ENCODE measurements at regions not wholly inside any gene's neighbourhood (a gene's known extent, or its start where the extent isn't known, plus 50 kb on each side); places are given as distances from the start of the nearest gene placed in this dataset.

DNA sequence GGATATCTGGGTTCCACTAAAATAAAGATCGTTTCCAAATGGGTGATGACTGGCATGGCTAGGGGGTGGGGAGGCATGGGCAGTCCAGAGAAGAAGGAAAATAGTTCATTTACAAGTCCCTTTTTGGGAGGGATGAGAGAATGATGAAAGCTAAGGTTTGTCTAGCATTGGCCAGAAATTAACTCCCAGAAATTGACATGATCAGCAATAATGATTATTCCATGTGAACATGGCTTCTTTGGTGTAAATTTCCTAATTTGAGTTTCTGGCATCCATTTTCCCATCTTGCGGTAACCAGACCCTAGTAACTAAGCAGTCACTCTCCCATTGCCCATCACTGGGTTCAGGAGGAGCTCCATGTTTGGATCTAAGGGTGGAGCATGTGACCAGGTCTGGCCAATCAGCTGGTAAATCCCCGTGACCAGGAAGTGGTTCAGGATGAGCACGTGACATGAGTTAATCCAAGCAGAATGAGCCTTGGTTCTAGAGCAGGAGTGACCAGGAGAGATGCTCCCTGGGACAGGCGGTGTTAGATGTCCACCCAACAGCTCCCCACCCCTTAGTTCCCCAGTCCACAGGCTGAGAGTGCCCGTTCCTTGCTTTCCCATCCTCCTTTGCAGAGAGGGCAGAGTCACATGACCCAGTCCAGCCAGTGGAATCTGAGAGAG, 512.7 kb downstream of the PREX1 start:
- DNase-seq: no peak
- peaks cover 0 to 11% (median 1%) of the 10 kb centered on the region in 4 donors for H3K27me3 ChIP-seq
- intact Hi-C loops (cut with DNase I): no loop called here
- TF ChIP-seq CTCF (IDR thresholded peaks at IDR 0.05) (no peak), POLR2A (IDR thresholded peaks at IDR 0.05) (no peak)
- no peak overlapping the region for H3K27ac ChIP-seq
- peaks cover 0 to 6% (median 0%) of the 10 kb centered on the region in 3 donors for H3K4me1 ChIP-seq
- no peaks in the 10 kb centered on the region for H3K36me3 ChIP-seq
- no peaks in the 10 kb centered on the region for H3K9me3 ChIP-seq
- no peak overlapping the region for H3K4me3 ChIP-seq
- 77 to 81% methylated on average over 1 to 5 of the region's 6 CpGs for WGBS, 2 donors

DNA sequence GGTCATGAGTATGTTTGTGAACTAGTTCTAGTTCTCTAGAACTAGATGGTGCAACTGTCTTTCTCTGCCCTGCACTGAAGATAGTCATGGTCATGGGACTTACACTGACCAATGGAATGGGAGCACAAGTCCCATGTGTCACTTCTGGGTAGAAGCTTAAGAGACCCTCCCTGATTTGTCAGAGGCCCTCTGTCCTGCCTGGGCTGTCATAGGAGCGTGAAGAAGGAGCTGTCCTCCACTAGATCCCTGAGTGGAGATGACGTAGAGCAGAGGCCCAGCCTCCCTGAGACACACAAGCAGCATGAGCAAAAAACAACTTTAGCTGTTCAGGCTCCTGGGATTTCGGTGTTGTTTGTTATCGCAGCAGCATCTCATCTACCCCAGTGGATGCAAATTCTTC, 514.5 kb downstream of the PREX1 start:
- Histone ChIP-seq H3K9me3 (no peaks in the 10 kb centered on the region), H3K4me1 (peaks cover 0 to 12% (median 0%) of the 10 kb centered on the region in 3 donors), H3K36me3 (no peaks in the 10 kb centered on the region), H3K27me3 (peaks cover 0 to 2% (median under 1%) of the 10 kb centered on the region in 4 donors), H3K27ac (no peak overlapping the region), H3K4me3 (no peak overlapping the region)
- DNase-seq: no peak
- TF ChIP-seq CTCF (IDR thresholded peaks at IDR 0.05): no peak
- WGBS, 2 donors: 83 to 100% methylated on average over 2 to 3 of the region's 4 CpGs
- intact Hi-C loops (cut with DNase I): no loop called here

GRCh38 chr20:48311956-48312355, 515.8 kb downstream of the PREX1 start:
- intact Hi-C loops (cut with DNase I): no loop called here
- Histone ChIP-seq H3K4me3 (no peak overlapping the region), H3K4me1 (peaks cover 0 to 12% (median 0%) of the 10 kb centered on the region in 3 donors), H3K27me3 (no peaks in the 10 kb centered on the region), H3K9me3 (no peaks in the 10 kb centered on the region), H3K27ac (no peak overlapping the region), H3K36me3 (no peaks in the 10 kb centered on the region)
- WGBS, 2 donors: 32 to 42% methylated on average over 2 of the region's 2 CpGs
- no peak for TF ChIP-seq CTCF (IDR thresholded peaks at IDR 0.05)
- TF ChIP-seq POLR2A (IDR thresholded peaks at IDR 0.05): no peak
- no peak for DNase-seq

- Histone ChIP-seq H3K9me3 (no peaks in the 10 kb centered on the region), H3K27ac (no peak overlapping the region), H3K4me3 (no peak overlapping the region), H3K36me3 (no peaks in the 10 kb centered on the region), H3K27me3 (peaks cover 0 to 11% (median 0%) of the 10 kb centered on the region in 4 donors), H3K4me1 (peaks cover 0 to 12% (median 0%) of the 10 kb centered on the region in 3 donors)
- WGBS, 2 donors: 72 to 81% methylated on average over 8 to 9 of the region's 11 CpGs
- TF ChIP-seq POLR2A (IDR thresholded peaks at IDR 0.05) (no peak), CTCF (IDR thresholded peaks at IDR 0.05) (no peak)
- intact Hi-C loops (cut with DNase I): no loop called here
- DNase-seq: no peak
Observed at GRCh38 chr20:48310305-48310704, 517.5 kb downstream of the PREX1 start.

GRCh38 chr20:48309293-48309692, 518.5 kb downstream of the PREX1 start:
- WGBS, 2 donors: 63 to 75% methylated on average over 5 of the region's 5 CpGs
- intact Hi-C loops (cut with DNase I): no loop called here
- Histone ChIP-seq H3K4me1 (peaks cover 0 to 12% (median 0%) of the 10 kb centered on the region in 3 donors), H3K27me3 (peaks cover 0 to 13% (median 0%) of the 10 kb centered on the region in 4 donors), H3K36me3 (no peaks in the 10 kb centered on the region), H3K9me3 (no peaks in the 10 kb centered on the region), H3K4me3 (no peak overlapping the region), H3K27ac (no peak overlapping the region)
- no peak for TF ChIP-seq CTCF (IDR thresholded peaks at IDR 0.05)
- TF ChIP-seq POLR2A (IDR thresholded peaks at IDR 0.05): no peak
- DNase-seq: no peak

Measured in esophagus squamous epithelium (tissue), 5 donors.